GM21360 (cell line): ENCODE measurements at regions not wholly inside any gene's neighbourhood (a gene's known extent, or its start where the extent isn't known, plus 50 kb on each side); places are given as distances from the start of the nearest gene placed in this dataset.
A peak's percentile ranks its signal among the peaks of the same experiment; 100 is the strongest.
"Not testable (repeated sequence)": the region's sequence is repeated elsewhere in the genome, so short reads cannot be mapped to it uniquely, and the experiment has no call there.

Source experiments
- ATAC-seq: cut with Tn5 transposase; IDR thresholded peaks from one replicate; pipeline ENCODE4 v1.9.1; 2021; ENCODE audit warnings: mild to moderate bottlenecking, moderate library complexity; ENCODE audit not compliant: unreplicated experiment

- no peak for ATAC-seq
Observed at GRCh38 chr1:190665045-190665444, 187.4 kb upstream of the BRINP3 start.

GRCh38 chr1:190667914-190668313, 190.2 kb upstream of the BRINP3 start:
- no peak for ATAC-seq

GRCh38 chr1:190679044-190679443, 201.4 kb upstream of the BRINP3 start:
- no peak for ATAC-seq

GRCh38 chr1:190679454-190679853, 201.8 kb upstream of the BRINP3 start:
- no peak for ATAC-seq

- ATAC-seq = no peak
Observed at GRCh38 chr1:190679983-190680382, 202.3 kb upstream of the BRINP3 start.

- ATAC-seq = no peak
Observed at GRCh38 chr1:190685676-190686075, 208.0 kb upstream of the BRINP3 start.

GRCh38 chr1:190688096-190688495, 210.4 kb upstream of the BRINP3 start:
- ATAC-seq = no peak

GRCh38 chr1:190698488-190698887, 220.8 kb upstream of the BRINP3 start:
- ATAC-seq = not testable (repeated sequence)

- ATAC-seq = no peak
Observed at GRCh38 chr1:190699165-190699564, 221.5 kb upstream of the BRINP3 start.

- no peak for ATAC-seq
Observed at GRCh38 chr1:190708418-190709057, 230.9 kb upstream of the BRINP3 start.

GRCh38 chr1:190711069-190711468, 233.4 kb upstream of the BRINP3 start:
- no peak for ATAC-seq

- no peak for ATAC-seq
Observed at GRCh38 chr1:190717055-190717454, 239.4 kb upstream of the BRINP3 start.

- no peak for ATAC-seq
Observed at GRCh38 chr1:190736971-190737590, 259.4 kb upstream of the BRINP3 start.

- ATAC-seq = no peak
Observed at GRCh38 chr1:190738317-190738716, 260.7 kb upstream of the BRINP3 start.

- no peak for ATAC-seq
Observed at GRCh38 chr1:190739926-190740325, 262.3 kb upstream of the BRINP3 start.

- ATAC-seq = no peak
Observed at GRCh38 chr1:190747704-190748103, 270.0 kb upstream of the BRINP3 start.

- ATAC-seq = no peak
Observed at GRCh38 chr1:190752131-190752530, 274.5 kb upstream of the BRINP3 start.

GRCh38 chr1:190754666-190755065, 277.0 kb upstream of the BRINP3 start:
- ATAC-seq = no peak

GRCh38 chr1:190759807-190760206, 282.1 kb upstream of the BRINP3 start:
- ATAC-seq = peak; percentile 96

GRCh38 chr1:190762325-190762724, 284.7 kb upstream of the BRINP3 start:
- ATAC-seq = no peak

GRCh38 chr1:190792873-190793272, 315.2 kb upstream of the BRINP3 start:
- ATAC-seq = no peak

- ATAC-seq = no peak
Observed at GRCh38 chr1:190807629-190808028, 330.0 kb upstream of the BRINP3 start.

GRCh38 chr1:190808035-190808434, 330.4 kb upstream of the BRINP3 start:
- ATAC-seq = no peak
